ENCODE measurements at regions not wholly inside any gene's neighbourhood (a gene's known extent, or its start where the extent isn't known, plus 50 kb on each side); places are given as distances from the start of the nearest gene placed in this dataset.

DNA sequence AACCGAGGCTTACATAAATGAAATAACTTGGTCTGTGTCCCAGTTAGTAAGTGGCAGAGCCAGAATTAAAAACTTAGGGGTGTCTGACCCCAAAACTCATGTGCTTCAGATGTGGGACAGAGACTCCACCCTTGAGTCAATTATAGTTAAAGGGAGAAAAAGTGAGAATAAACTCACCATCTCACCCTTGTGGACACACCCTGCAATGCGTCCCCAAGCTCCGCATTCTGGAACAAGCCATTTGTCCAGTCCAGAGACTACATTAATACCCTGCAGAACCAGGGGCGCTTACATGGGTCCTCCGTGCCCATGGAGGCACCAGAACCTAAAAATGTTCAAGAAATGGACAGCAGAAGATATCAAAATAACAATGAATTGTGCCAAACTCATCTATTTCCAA lies 207.0 kb upstream of the ZNF507 start:
- no peak overlapping the region for H3K27ac ChIP-seq (ENCODE audit: low read depth, low read length)
- H3K27me3 ChIP-seq (ENCODE audit: control insufficient read depth, insufficient read depth, low read length) = no peaks in the 10 kb centered on the region
- no peak overlapping the region for H3K4me3 ChIP-seq (ENCODE audit: low read depth, low read length)
- H3K9me3 ChIP-seq (ENCODE audit: control insufficient read depth, insufficient read depth, low read length) = no peaks in the 10 kb centered on the region
- H3K36me3 ChIP-seq (ENCODE audit: control insufficient read depth, insufficient read depth, low read length) = no peaks in the 10 kb centered on the region
- no peak overlapping the region for H3K9ac ChIP-seq (ENCODE audit: low read depth, low read length)
- no peaks in the 10 kb centered on the region for H3K4me1 ChIP-seq (ENCODE audit: control insufficient read depth, insufficient read depth, low read length)

DNA sequence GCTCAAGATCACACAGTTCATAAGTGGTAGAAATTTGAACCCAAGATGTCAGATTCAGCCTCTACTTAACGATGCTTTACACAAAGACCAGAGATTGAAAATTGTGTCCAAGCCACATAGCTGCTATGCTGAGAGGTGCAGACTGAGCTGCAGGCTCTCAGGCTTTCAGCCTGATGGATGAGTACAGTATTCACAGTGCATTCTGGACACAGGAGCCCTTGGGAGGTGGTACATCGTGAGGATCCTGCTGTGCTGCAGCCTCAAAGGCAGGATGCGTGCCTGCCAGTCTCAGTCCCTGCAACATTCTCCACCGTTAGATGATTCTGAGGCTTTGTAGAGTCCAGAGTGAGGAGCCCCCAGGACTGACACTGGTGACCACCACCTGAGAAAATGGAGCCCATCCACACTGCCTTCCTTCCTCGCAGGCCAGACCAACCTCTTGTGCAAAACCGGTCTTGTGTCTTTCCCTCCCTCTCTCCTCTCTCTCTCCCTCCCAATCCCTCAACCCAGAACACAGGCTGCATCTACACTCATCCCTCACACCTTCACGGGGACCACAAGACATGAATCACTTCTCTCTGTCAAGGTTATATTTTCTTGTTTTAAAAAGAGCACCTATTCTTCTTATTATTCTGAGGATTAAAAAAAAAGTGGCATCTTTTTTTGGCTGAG lies 203.4 kb upstream of the ZNF507 start:
- H3K27me3 ChIP-seq (ENCODE audit: control insufficient read depth, insufficient read depth, low read length) = no peaks in the 10 kb centered on the region
- no peak overlapping the region for H3K27ac ChIP-seq (ENCODE audit: low read depth, low read length)
- no peak overlapping the region for H3K4me3 ChIP-seq (ENCODE audit: low read depth, low read length)
- H3K9ac ChIP-seq (ENCODE audit: low read depth, low read length) = no peak overlapping the region
- 0 out of 2 replicates have a peak, but pooled peaks cover 4% of the 10 kb centered on the region for H3K9me3 ChIP-seq (ENCODE audit: control insufficient read depth, insufficient read depth, low read length)
- no peaks in the 10 kb centered on the region for H3K36me3 ChIP-seq (ENCODE audit: control insufficient read depth, insufficient read depth, low read length)
- H3K4me1 ChIP-seq (ENCODE audit: control insufficient read depth, insufficient read depth, low read length) = no peaks in the 10 kb centered on the region

DNA sequence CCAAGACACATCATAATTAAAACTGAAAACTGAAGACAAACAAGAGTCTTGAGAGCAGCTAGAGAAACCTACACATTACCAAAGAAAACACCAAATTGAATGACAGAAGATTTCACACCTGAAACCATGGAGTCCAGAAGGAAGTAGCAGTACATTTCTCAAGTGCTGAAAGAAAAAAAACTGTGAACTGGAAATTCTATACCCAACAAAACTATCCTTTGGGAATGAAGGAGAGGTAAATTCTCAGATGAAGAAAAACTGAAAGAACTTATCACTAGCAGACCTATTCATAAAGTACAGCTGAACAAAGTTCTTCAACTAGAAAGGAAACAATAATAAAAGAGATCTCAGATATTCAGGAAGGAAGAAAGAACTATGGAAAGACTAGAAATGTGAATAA lies 198.7 kb upstream of the ZNF507 start:
- no peak overlapping the region for H3K9ac ChIP-seq (ENCODE audit: low read depth, low read length)
- no peak overlapping the region for H3K27ac ChIP-seq (ENCODE audit: low read depth, low read length)
- H3K36me3 ChIP-seq (ENCODE audit: control insufficient read depth, insufficient read depth, low read length) = no peaks in the 10 kb centered on the region
- no peaks in the 10 kb centered on the region for H3K4me1 ChIP-seq (ENCODE audit: control insufficient read depth, insufficient read depth, low read length)
- no peak overlapping the region for H3K4me3 ChIP-seq (ENCODE audit: low read depth, low read length)
- peaks cover 9% of the 10 kb centered on the region for H3K9me3 ChIP-seq (ENCODE audit: control insufficient read depth, insufficient read depth, low read length)
- no peaks in the 10 kb centered on the region for H3K27me3 ChIP-seq (ENCODE audit: control insufficient read depth, insufficient read depth, low read length)

DNA sequence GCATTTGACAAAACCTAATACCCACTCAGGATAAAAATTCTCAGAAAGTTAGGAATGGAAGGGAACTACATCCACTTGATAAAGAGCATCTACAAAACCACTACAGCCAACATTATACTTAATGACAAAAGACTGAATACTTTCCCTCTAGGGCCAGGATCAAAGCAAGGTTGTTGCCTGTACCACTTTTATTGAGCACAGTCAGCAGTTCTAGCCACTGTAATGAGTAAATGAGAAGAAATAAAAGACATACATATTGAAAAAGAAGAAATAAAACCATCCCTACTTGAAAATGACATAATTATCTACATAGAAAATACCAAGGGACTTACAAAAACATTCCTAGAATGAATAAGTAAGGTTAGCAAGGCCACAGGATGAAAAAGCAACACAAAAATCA lies 194.8 kb upstream of the ZNF507 start:
- no peak overlapping the region for H3K9ac ChIP-seq (ENCODE audit: low read depth, low read length)
- peaks cover 9% of the 10 kb centered on the region for H3K9me3 ChIP-seq (ENCODE audit: control insufficient read depth, insufficient read depth, low read length)
- no peaks in the 10 kb centered on the region for H3K27me3 ChIP-seq (ENCODE audit: control insufficient read depth, insufficient read depth, low read length)
- no peaks in the 10 kb centered on the region for H3K36me3 ChIP-seq (ENCODE audit: control insufficient read depth, insufficient read depth, low read length)
- H3K4me3 ChIP-seq (ENCODE audit: low read depth, low read length) = no peak overlapping the region
- H3K4me1 ChIP-seq (ENCODE audit: control insufficient read depth, insufficient read depth, low read length) = no peaks in the 10 kb centered on the region
- no peak overlapping the region for H3K27ac ChIP-seq (ENCODE audit: low read depth, low read length)

DNA sequence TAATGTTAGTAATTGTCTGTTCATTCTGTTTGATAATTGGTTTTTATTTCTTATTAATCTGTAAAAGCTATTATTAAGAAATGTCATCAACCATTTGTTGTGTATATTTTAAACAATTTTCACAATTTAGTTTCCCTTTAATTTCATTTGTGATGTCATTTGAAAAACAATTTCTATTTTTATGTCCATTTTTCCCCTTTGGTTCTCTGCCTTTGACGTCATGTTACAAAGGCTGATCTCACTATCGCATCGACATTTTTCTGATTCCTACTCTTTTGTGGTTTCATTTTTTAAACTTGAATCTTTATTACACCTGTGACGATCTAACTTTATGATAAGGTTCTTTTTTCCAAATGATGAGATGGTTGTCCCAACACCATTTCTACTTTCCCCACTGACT lies 191.0 kb upstream of the ZNF507 start:
- Histone ChIP-seq H3K4me3 (ENCODE audit: low read depth, low read length) (no peak overlapping the region), H3K36me3 (ENCODE audit: control insufficient read depth, insufficient read depth, low read length) (no peaks in the 10 kb centered on the region), H3K9ac (ENCODE audit: low read depth, low read length) (no peak overlapping the region), H3K27ac (ENCODE audit: low read depth, low read length) (no peak overlapping the region), H3K9me3 (ENCODE audit: control insufficient read depth, insufficient read depth, low read length) (no peaks in the 10 kb centered on the region), H3K4me1 (ENCODE audit: control insufficient read depth, insufficient read depth, low read length) (no peaks in the 10 kb centered on the region), H3K27me3 (ENCODE audit: control insufficient read depth, insufficient read depth, low read length) (no peaks in the 10 kb centered on the region)

DNA sequence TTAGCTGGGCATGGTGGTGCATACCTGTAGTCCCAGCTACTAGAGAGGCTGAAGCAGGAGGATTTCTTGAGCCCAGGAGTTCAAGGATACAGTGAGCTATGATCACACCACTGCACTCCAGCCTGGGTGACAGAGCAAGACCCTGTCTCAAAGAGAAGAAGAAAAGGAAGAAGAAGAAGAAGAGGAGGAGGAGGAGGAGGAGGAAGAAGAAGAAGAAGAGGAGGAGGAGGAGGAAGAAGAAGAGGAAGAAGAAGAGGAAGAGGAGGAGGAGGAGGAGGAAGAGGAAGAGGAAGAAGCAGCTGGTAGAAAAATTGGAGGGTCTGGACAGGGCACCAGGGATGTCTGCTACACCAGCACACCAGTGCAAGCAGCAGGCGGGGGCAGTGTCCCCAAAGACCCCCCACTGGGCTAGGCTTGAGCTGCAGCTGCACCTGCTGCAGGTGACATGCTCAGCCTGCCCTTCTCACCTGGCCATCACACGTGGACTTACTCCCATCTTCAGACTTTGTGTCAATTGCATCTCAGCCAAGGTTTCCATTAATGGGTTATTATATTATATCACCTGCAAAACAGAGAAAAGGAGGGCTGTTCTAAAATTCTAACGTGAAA lies 180.9 kb upstream of the ZNF507 start:
- no peak overlapping the region for H3K9ac ChIP-seq (ENCODE audit: low read depth, low read length)
- no peak overlapping the region for H3K27ac ChIP-seq (ENCODE audit: low read depth, low read length)
- no peaks in the 10 kb centered on the region for H3K27me3 ChIP-seq (ENCODE audit: control insufficient read depth, insufficient read depth, low read length)
- H3K9me3 ChIP-seq (ENCODE audit: control insufficient read depth, insufficient read depth, low read length) = no peaks in the 10 kb centered on the region
- H3K36me3 ChIP-seq (ENCODE audit: control insufficient read depth, insufficient read depth, low read length) = no peaks in the 10 kb centered on the region
- H3K4me3 ChIP-seq (ENCODE audit: low read depth, low read length) = no peak overlapping the region
- no peaks in the 10 kb centered on the region for H3K4me1 ChIP-seq (ENCODE audit: control insufficient read depth, insufficient read depth, low read length)

DNA sequence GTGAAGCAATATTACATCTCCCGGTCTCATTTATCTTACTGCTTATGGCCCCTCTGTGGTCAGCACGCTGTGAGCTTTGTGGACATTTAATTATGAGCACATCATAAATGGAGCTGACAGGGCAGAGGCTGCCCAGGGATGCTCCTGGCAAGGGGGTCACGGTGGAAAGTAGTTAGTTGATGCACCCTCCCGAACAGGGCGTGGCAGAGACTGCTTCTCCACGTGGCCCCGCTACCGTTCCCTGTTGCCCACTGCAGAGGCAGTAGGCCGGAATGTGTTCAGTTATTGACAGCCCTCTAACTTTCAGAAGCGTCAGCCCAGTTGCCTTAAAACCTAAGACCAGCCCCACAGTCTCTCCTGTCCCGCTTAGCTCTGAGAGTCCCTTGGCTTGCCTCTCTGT lies 180.3 kb upstream of the ZNF507 start:
- Histone ChIP-seq H3K27ac (ENCODE audit: low read depth, low read length) (no peak overlapping the region), H3K9ac (ENCODE audit: low read depth, low read length) (no peak overlapping the region), H3K4me1 (ENCODE audit: control insufficient read depth, insufficient read depth, low read length) (no peaks in the 10 kb centered on the region), H3K9me3 (ENCODE audit: control insufficient read depth, insufficient read depth, low read length) (no peaks in the 10 kb centered on the region), H3K4me3 (ENCODE audit: low read depth, low read length) (no peak overlapping the region), H3K36me3 (ENCODE audit: control insufficient read depth, insufficient read depth, low read length) (no peaks in the 10 kb centered on the region), H3K27me3 (ENCODE audit: control insufficient read depth, insufficient read depth, low read length) (no peaks in the 10 kb centered on the region)

DNA sequence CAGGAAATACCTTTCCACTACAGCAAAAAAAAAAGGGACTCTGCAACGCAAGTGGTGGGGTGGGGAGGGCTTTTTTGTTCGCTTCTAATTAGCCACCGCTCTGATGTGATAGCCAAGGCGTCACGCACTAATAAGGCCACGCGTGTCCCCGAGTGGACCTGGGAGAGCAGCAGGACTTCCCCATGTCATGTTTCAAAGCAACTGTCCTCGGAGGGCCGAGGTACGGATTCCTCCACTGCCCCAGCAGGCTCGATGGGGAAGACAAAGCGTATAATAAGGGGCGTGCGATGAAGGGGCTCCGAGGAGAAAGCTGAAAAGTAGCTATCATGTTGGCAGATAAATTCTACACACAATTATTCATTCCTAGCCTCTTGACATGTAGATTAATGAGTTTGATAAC lies 179.7 kb upstream of the ZNF507 start:
- H3K27ac ChIP-seq (ENCODE audit: low read depth, low read length) = no peak overlapping the region
- H3K27me3 ChIP-seq (ENCODE audit: control insufficient read depth, insufficient read depth, low read length) = no peaks in the 10 kb centered on the region
- H3K9me3 ChIP-seq (ENCODE audit: control insufficient read depth, insufficient read depth, low read length) = no peaks in the 10 kb centered on the region
- no peaks in the 10 kb centered on the region for H3K4me1 ChIP-seq (ENCODE audit: control insufficient read depth, insufficient read depth, low read length)
- no peak overlapping the region for H3K9ac ChIP-seq (ENCODE audit: low read depth, low read length)
- no peak overlapping the region for H3K4me3 ChIP-seq (ENCODE audit: low read depth, low read length)
- no peaks in the 10 kb centered on the region for H3K36me3 ChIP-seq (ENCODE audit: control insufficient read depth, insufficient read depth, low read length)

DNA sequence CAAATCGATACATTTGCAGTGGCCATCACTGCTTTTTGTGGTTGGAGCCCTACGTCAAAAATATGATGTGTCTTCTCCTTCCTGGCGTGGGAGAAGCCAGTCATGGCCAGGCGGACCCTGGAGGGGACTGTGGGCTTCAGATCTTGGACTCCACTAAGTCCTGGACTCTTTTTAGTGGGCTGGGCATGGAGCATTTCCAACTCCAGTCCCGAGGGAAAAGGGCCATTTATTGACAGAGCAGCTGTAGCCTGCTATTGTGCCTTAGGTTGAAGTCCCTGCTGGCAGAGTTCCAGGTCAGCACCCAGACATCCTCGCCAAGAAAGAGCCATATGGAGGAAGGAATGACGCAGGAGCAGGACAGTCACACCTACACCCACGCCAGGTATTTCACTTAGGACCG lies 179.2 kb upstream of the ZNF507 start:
- no peaks in the 10 kb centered on the region for H3K36me3 ChIP-seq (ENCODE audit: control insufficient read depth, insufficient read depth, low read length)
- no peaks in the 10 kb centered on the region for H3K4me1 ChIP-seq (ENCODE audit: control insufficient read depth, insufficient read depth, low read length)
- no peak overlapping the region for H3K4me3 ChIP-seq (ENCODE audit: low read depth, low read length)
- H3K27ac ChIP-seq (ENCODE audit: low read depth, low read length) = no peak overlapping the region
- no peak overlapping the region for H3K9ac ChIP-seq (ENCODE audit: low read depth, low read length)
- H3K9me3 ChIP-seq (ENCODE audit: control insufficient read depth, insufficient read depth, low read length) = no peaks in the 10 kb centered on the region
- no peaks in the 10 kb centered on the region for H3K27me3 ChIP-seq (ENCODE audit: control insufficient read depth, insufficient read depth, low read length)

DNA sequence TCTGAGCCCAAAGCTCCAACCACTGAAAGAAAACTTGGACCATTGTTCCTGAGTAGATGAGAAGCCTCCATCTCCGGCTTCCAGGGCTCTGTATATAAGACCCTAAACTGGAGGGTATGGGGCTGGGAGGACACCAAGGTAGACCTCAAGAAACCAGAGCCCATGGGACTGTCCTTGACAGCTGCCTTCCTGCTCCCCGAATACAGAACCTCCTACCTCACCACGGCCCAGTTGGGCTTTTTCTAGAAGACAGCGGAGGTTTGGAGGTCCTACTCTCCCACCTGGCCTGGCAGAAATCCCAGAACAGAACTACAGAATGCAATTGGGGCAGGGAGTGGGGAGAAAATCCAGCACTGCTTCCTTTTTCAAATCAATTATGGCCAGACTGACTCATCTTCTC lies 177.3 kb upstream of the ZNF507 start:
- Histone ChIP-seq H3K4me1 (ENCODE audit: control insufficient read depth, insufficient read depth, low read length) (peaks cover 7% of the 10 kb centered on the region; the same call in 1 of the 2 replicates), H3K9me3 (ENCODE audit: control insufficient read depth, insufficient read depth, low read length) (no peaks in the 10 kb centered on the region), H3K27ac (ENCODE audit: low read depth, low read length) (no peak overlapping the region), H3K4me3 (ENCODE audit: low read depth, low read length) (no peak overlapping the region), H3K36me3 (ENCODE audit: control insufficient read depth, insufficient read depth, low read length) (no peaks in the 10 kb centered on the region), H3K9ac (ENCODE audit: low read depth, low read length) (no peak overlapping the region), H3K27me3 (ENCODE audit: control insufficient read depth, insufficient read depth, low read length) (no peaks in the 10 kb centered on the region)

DNA sequence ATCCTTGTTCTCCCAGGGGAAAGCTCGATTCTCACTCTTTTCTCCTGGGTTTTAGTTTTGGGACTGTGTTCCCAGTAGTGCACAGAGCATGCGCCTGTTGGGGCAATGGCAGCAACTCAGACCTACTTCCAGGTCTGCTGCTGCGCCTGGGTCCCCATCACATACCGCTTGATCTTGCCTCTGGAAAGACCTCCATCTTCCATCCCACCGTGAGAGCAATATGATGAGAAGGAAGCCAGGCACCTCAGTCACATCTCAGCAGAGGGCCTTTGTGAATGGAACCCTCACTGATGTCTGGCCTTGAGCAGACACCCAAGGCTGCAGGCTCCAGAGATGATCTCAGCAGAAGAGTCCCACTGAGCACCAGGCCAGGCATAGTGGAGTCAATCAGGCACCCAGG lies 176.8 kb upstream of the ZNF507 start:
- H3K9ac ChIP-seq (ENCODE audit: low read depth, low read length) = no peak overlapping the region
- H3K4me3 ChIP-seq (ENCODE audit: low read depth, low read length) = no peak overlapping the region
- no peaks in the 10 kb centered on the region for H3K9me3 ChIP-seq (ENCODE audit: control insufficient read depth, insufficient read depth, low read length)
- H3K27ac ChIP-seq (ENCODE audit: low read depth, low read length) = no peak overlapping the region
- H3K36me3 ChIP-seq (ENCODE audit: control insufficient read depth, insufficient read depth, low read length) = no peaks in the 10 kb centered on the region
- peaks cover 7% of the 10 kb centered on the region; the same call in 1 of the 2 replicates for H3K4me1 ChIP-seq (ENCODE audit: control insufficient read depth, insufficient read depth, low read length)
- H3K27me3 ChIP-seq (ENCODE audit: control insufficient read depth, insufficient read depth, low read length) = no peaks in the 10 kb centered on the region

All from HUES48 (cell line).